Calu3 (cell line): ENCODE measurements at regions not wholly inside any gene's neighbourhood (a gene's known extent, or its start where the extent isn't known, plus 50 kb on each side); places are given as distances from the start of the nearest gene placed in this dataset.

Experiments used
- BruUV-seq: library from RNA; stranded (reverse); fragments of 400-500 nt; replicated peaks from 2 replicates; lab custom pipeline; 2021; lab: Mats Ljungman, UMichigan
- CTCF ChIA-PET: fragments of 300-600 bp; sonication (Branson Sonifier 250); formaldehyde crosslinking; loops from one replicate; lab custom pipeline; 2022; ENCODE audit warnings: antibody characterized with exemption; lab: Charles Lee
- DNase-seq: peaks from one replicate; pipeline ENCODE4 v3.0.0; 2022
- H3K27ac Mint-ChIP-seq: one replicate; pipeline ENCODE4 v1.8.0; 2022; ENCODE audit warnings: mixed read lengths; ENCODE audit not compliant: unreplicated experiment
- H3K27me3 Mint-ChIP-seq: one replicate; pipeline ENCODE4 v1.8.0; 2022; ENCODE audit warnings: mixed read lengths; ENCODE audit not compliant: unreplicated experiment
- H3K36me3 Mint-ChIP-seq: one replicate; pipeline ENCODE4 v1.8.0; 2022; ENCODE audit warnings: mild to moderate bottlenecking, moderate library complexity, mixed read lengths; ENCODE audit not compliant: insufficient read depth, unreplicated experiment
- H3K4me1 Mint-ChIP-seq: one replicate; pipeline ENCODE4 v1.8.0; 2022; ENCODE audit warnings: mild to moderate bottlenecking, low read depth, mixed read lengths; ENCODE audit not compliant: unreplicated experiment
- H3K4me3 Mint-ChIP-seq: one replicate; pipeline ENCODE4 v1.8.0; 2022; ENCODE audit warnings: mild to moderate bottlenecking, low read depth, moderate library complexity, mixed read lengths; ENCODE audit not compliant: unreplicated experiment
- H3K9me3 Mint-ChIP-seq: one replicate; pipeline ENCODE4 v1.8.0; 2022; ENCODE audit warnings: low read depth, mixed read lengths; ENCODE audit not compliant: unreplicated experiment
- intact Hi-C: fragments of 100-400 bp; cut with micrococcal nuclease; formaldehyde crosslinking; loops from one replicate; pipeline ENCODE4 v1.10.0; 2022; ENCODE audit not compliant: unreplicated experiment
- TF ChIP-seq, protein P1 (sequence below): fragments of 200-600 bp; IDR thresholded peaks from one replicate; pipeline ENCODE4 v1.8.0; 2022; ENCODE audit warnings: antibody characterized with exemption; ENCODE audit not compliant: unreplicated experiment

DNA sequence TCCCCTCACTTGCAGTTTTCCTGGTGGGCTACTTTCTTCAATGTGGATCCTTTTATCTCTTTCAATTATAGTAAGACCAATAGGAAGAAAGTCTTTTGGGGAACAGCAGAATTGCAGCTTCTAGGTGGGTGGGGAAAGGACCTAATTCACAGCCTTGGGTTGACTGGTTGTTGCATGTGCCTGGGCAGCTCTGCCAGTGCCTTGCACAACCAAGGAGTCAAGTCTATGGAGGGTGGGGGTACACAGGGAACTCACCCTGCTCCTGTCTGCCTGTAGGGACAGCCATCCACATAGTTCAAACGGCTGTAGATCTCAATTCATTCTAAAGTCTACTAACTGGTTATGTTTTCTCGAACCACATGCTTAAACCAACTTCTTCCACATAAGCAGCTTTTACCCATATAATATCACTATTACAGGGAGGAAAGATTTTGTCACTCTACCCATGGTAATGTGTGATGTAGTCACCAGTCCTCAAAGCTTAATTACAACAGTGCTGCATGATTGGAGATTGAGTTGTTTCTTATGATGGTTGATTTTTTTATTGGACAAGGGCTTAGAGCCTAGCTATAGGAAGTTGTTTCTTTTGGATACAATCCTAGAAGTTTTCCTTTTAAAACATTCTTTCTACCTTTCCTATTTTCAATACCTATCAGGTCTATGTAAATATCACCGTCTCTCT is 117.7 kb upstream of the FRMD6 start:
- intact Hi-C loops: loop anchor here (2.0 to 10.0 kb wide), 4 partner anchors 103 to 249 kb away; partner anchors contain the start of gene FRMD6
- CTCF ChIA-PET: interaction anchor here (1.1 to 1.4 kb wide), 3 partner anchors 61 to 242 kb away, joined by 3 read pairs; no protein-coding TSS in a partner anchor
- peak overlapping the region; percentile 10 for H3K4me3 Mint-ChIP-seq
- BruUV-seq: no TSS peak
- peaks cover 5% of the 10 kb centered on the region for H3K36me3 Mint-ChIP-seq
- H3K27ac Mint-ChIP-seq: peak overlapping the region; percentile 92
- DNase-seq: no peak
- H3K27me3 Mint-ChIP-seq: no peaks in the 10 kb centered on the region
- TF ChIP-seq, protein P1, sequence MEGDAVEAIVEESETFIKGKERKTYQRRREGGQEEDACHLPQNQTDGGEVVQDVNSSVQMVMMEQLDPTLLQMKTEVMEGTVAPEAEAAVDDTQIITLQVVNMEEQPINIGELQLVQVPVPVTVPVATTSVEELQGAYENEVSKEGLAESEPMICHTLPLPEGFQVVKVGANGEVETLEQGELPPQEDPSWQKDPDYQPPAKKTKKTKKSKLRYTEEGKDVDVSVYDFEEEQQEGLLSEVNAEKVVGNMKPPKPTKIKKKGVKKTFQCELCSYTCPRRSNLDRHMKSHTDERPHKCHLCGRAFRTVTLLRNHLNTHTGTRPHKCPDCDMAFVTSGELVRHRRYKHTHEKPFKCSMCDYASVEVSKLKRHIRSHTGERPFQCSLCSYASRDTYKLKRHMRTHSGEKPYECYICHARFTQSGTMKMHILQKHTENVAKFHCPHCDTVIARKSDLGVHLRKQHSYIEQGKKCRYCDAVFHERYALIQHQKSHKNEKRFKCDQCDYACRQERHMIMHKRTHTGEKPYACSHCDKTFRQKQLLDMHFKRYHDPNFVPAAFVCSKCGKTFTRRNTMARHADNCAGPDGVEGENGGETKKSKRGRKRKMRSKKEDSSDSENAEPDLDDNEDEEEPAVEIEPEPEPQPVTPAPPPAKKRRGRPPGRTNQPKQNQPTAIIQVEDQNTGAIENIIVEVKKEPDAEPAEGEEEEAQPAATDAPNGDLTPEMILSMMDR: no peak
- peaks cover 2% of the 10 kb centered on the region for H3K9me3 Mint-ChIP-seq
- peaks cover 51% of the 10 kb centered on the region for H3K4me1 Mint-ChIP-seq

DNA sequence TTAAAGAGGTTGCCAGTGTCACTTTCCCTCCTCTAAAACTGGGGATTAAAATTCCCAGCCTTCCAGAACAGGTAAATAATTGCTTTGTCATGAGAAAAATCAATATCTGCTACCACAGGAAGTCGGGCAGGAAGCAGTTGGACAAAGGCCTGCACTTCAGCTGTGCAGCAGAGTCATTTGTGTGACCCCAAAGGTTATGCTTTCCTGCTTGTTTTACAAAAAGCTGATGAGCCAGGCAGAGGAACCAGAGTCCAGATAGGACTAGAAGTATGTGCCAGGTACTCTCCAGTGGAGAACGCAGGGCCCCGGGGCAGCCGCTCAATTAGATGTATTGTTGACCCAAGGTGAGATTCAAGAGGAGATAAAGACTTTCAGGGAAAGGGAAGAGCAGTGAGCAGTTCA is 117.1 kb upstream of the FRMD6 start:
- CTCF ChIA-PET: interaction anchor here (1.1 to 1.4 kb wide), 3 partner anchors 62 to 241 kb away, joined by 3 read pairs; no protein-coding TSS in a partner anchor

GRCh38 chr14:51535443-51536044 is 116.2 kb upstream of the FRMD6 start:
- Mint-ChIP-seq H3K4me1 (peaks cover 66% of the 10 kb centered on the region), H3K27me3 (no peaks in the 10 kb centered on the region), H3K9me3 (peaks cover 5% of the 10 kb centered on the region), H3K4me3 (no peak overlapping the region), H3K27ac (peak overlapping the region; percentile 92), H3K36me3 (peaks cover 5% of the 10 kb centered on the region)
- BruUV-seq: no TSS peak
- CTCF ChIA-PET: interaction anchor here (1.3 to 1.4 kb wide), 2 partner anchors 92 to 240 kb away, joined by 3 read pairs; no protein-coding TSS in a partner anchor
- intact Hi-C loops: loop anchor here (2.0 to 10.0 kb wide), 5 partner anchors 105 to 578 kb away; partner anchors contain the start of gene FRMD6
- TF ChIP-seq, protein P1: no peak
- DNase-seq: no peak

More for the DNA sequence above, 117.1 kb upstream of the FRMD6 start:
- peaks cover 5% of the 10 kb centered on the region for H3K9me3 Mint-ChIP-seq
- TF ChIP-seq, protein P1: no peak
- H3K27ac Mint-ChIP-seq: peak overlapping the region; percentile 92
- H3K4me1 Mint-ChIP-seq: peaks cover 57% of the 10 kb centered on the region
- peak overlapping the region; percentile 10 for H3K4me3 Mint-ChIP-seq
- H3K27me3 Mint-ChIP-seq: no peaks in the 10 kb centered on the region
- H3K36me3 Mint-ChIP-seq: peaks cover 5% of the 10 kb centered on the region
- intact Hi-C loops: loop anchor here (2.0 to 10.0 kb wide), 5 partner anchors 104 to 577 kb away; partner anchors contain the start of gene FRMD6
- BruUV-seq: no TSS peak
- DNase-seq: peak; percentile 58

GRCh38 chr14:51538973-51539372 is 112.7 kb upstream of the FRMD6 start:
- peaks cover 60% of the 10 kb centered on the region for H3K4me1 Mint-ChIP-seq
- no peaks in the 10 kb centered on the region for H3K27me3 Mint-ChIP-seq
- CTCF ChIA-PET: no interaction called here
- no TSS peak for BruUV-seq
- TF ChIP-seq, protein P1: no peak
- peaks cover 8% of the 10 kb centered on the region for H3K9me3 Mint-ChIP-seq
- intact Hi-C loops: loop anchor here (5.0 to 10.0 kb wide), 4 partner anchors 116 to 582 kb away; partner anchors contain the start of gene FRMD6
- H3K4me3 Mint-ChIP-seq: no peak overlapping the region
- H3K36me3 Mint-ChIP-seq: peaks cover 5% of the 10 kb centered on the region
- DNase-seq: no peak
- peak overlapping the region; percentile 73 for H3K27ac Mint-ChIP-seq
